Suprapubic skin (tissue), 4 donors: ENCODE measurements at regions not wholly inside any gene's neighbourhood (a gene's known extent, or its start where the extent isn't known, plus 50 kb on each side); places are given as distances from the start of the nearest gene placed in this dataset.
A peak's percentile ranks its signal among the peaks of the same experiment; 100 is the strongest.

Source experiments
- DNase-seq, 2 donors: peaks; one replicate each; pipeline ENCODE4 v3.0.0-alpha.2; 2019; ENCODE audit warnings: low spot score in 2 of 2
- H3K27ac ChIP-seq: fragments of 200-600 bp; sonication (generic); one replicate; pipeline ENCODE4 v1.5.1; 2019
- H3K27me3 ChIP-seq: fragments of 200-600 bp; sonication (generic); one replicate; pipeline ENCODE4 v1.5.1; 2019
- H3K36me3 ChIP-seq: fragments of 200-600 bp; sonication (generic); one replicate; pipeline ENCODE4 v1.5.1; 2019
- H3K4me1 ChIP-seq: fragments of 200-600 bp; sonication (generic); one replicate; pipeline ENCODE4 v1.5.1; 2019
- H3K4me3 ChIP-seq: fragments of 200-600 bp; sonication (generic); one replicate; pipeline ENCODE4 v1.5.1; 2019; ENCODE audit warnings: mild to moderate bottlenecking
- H3K9me3 ChIP-seq: fragments of 200-600 bp; sonication (generic); one replicate; pipeline ENCODE4 v1.5.1; 2019
- CTCF ChIP-seq, 2 donors: fragments of 200-600 bp in 1 of 2; fragments of 450-650 bp in 1 of 2; sonication (generic) in 1 of 2; IDR thresholded peaks; one replicate each; pipeline ENCODE4 v1.5.1; 2016 to 2019; ENCODE audit warnings: antibody characterized with exemption in 2 of 2, mild to moderate bottlenecking in 1 of 2, moderate library complexity in 1 of 2
- EP300 ChIP-seq: sonication (generic); formaldehyde crosslinking; IDR thresholded peaks from one replicate; pipeline ENCODE4 v1.6.1; 2017; ENCODE audit warnings: antibody characterized with exemption
- POLR2A ChIP-seq, 2 donors: fragments of 450-650 bp; IDR thresholded peaks; one replicate each; pipeline ENCODE4 v1.6.1; 2017; ENCODE audit warnings: antibody characterized with exemption in 2 of 2, mild to moderate bottlenecking in 2 of 2, moderate library complexity in 2 of 2
- POLR2AphosphoS5 ChIP-seq, 3 donors: sonication (generic); formaldehyde crosslinking; IDR thresholded peaks; one replicate each; pipeline ENCODE4 v1.6.1; 2017; ENCODE audit warnings: antibody characterized with exemption in 3 of 3
- WGBS: methylation state at CpG from one replicate; pipeline ENCODE4 v1.1.5; 2018; 5-methylcytosine and 5-hydroxymethylcytosine counted together

GRCh38 chr11:109940816-109941215 is 152.4 kb upstream of the ZC3H12C start:
- H3K4me1 ChIP-seq: no peaks in the 10 kb centered on the region
- DNase-seq: no peak
- no peak for TF ChIP-seq POLR2A (IDR thresholded peaks at IDR 0.05)
- no peak for TF ChIP-seq EP300
- no peak for TF ChIP-seq POLR2AphosphoS5 (IDR thresholded peaks at IDR 0.05)
- no peak for TF ChIP-seq CTCF (IDR thresholded peaks at IDR 0.05)
- H3K27me3 ChIP-seq: no peaks in the 10 kb centered on the region
- no peak overlapping the region for H3K4me3 ChIP-seq
- no peaks in the 10 kb centered on the region for H3K36me3 ChIP-seq
- WGBS: 62% methylated on average over 8 of the region's 8 CpGs
- no peak overlapping the region for H3K27ac ChIP-seq
- H3K9me3 ChIP-seq: no peaks in the 10 kb centered on the region

GRCh38 chr11:109945626-109946321 is 147.4 kb upstream of the ZC3H12C start:
- Histone ChIP-seq H3K4me3 (peak overlapping the region; percentile 2), H3K27ac (no peak overlapping the region)
- no peak for TF ChIP-seq CTCF (IDR thresholded peaks at IDR 0.05)
- no peak for TF ChIP-seq EP300
- TF ChIP-seq POLR2A (IDR thresholded peaks at IDR 0.05): no peak
- TF ChIP-seq POLR2AphosphoS5 (IDR thresholded peaks at IDR 0.05): no peak

GRCh38 chr11:109946322-109946846 is 146.8 kb upstream of the ZC3H12C start:
- WGBS: 13% methylated on average over 8 of the region's 8 CpGs
- Histone ChIP-seq H3K4me1 (peaks cover 3% of the 10 kb centered on the region), H3K4me3 (peak overlapping the region; percentile 2), H3K27ac (peak overlapping the region; percentile 45), H3K36me3 (no peaks in the 10 kb centered on the region), H3K9me3 (no peaks in the 10 kb centered on the region), H3K27me3 (no peaks in the 10 kb centered on the region)
- no peak for TF ChIP-seq EP300
- TF ChIP-seq POLR2AphosphoS5 (IDR thresholded peaks at IDR 0.05): peak in 2 of 3 donors; percentile 59 to 84
- no peak for TF ChIP-seq POLR2A (IDR thresholded peaks at IDR 0.05)
- TF ChIP-seq CTCF (IDR thresholded peaks at IDR 0.05): peak; percentile 84 to 88
- DNase-seq: peak; percentile 89 to 92

More at GRCh38 chr11:109945626-109946321, 147.4 kb upstream of the ZC3H12C start:
- DNase-seq: no peak
- H3K4me1 ChIP-seq: peaks cover 3% of the 10 kb centered on the region
- H3K9me3 ChIP-seq: no peaks in the 10 kb centered on the region
- WGBS: 55% methylated on average over 6 of the region's 6 CpGs
- H3K27me3 ChIP-seq: no peaks in the 10 kb centered on the region
- H3K36me3 ChIP-seq: no peaks in the 10 kb centered on the region

GRCh38 chr11:109954534-109954933 is 138.7 kb upstream of the ZC3H12C start:
- no peaks in the 10 kb centered on the region for H3K36me3 ChIP-seq
- H3K4me3 ChIP-seq: no peak overlapping the region
- H3K9me3 ChIP-seq: no peaks in the 10 kb centered on the region
- TF ChIP-seq POLR2AphosphoS5 (IDR thresholded peaks at IDR 0.05): no peak
- H3K27me3 ChIP-seq: no peaks in the 10 kb centered on the region
- no peaks in the 10 kb centered on the region for H3K4me1 ChIP-seq
- DNase-seq: no peak
- H3K27ac ChIP-seq: no peak overlapping the region
- WGBS: 92% methylated on average over 2 of the region's 2 CpGs

- 80% methylated on average over 3 of the region's 3 CpGs for WGBS
- no peak for DNase-seq
- H3K4me3 ChIP-seq: no peak overlapping the region
- no peaks in the 10 kb centered on the region for H3K27me3 ChIP-seq
- H3K36me3 ChIP-seq: no peaks in the 10 kb centered on the region
- H3K9me3 ChIP-seq: no peaks in the 10 kb centered on the region
- peaks cover 4% of the 10 kb centered on the region for H3K4me1 ChIP-seq
- no peak for TF ChIP-seq POLR2A (IDR thresholded peaks at IDR 0.05)
- no peak overlapping the region for H3K27ac ChIP-seq
These were observed 136.9 kb upstream of the ZC3H12C start for GRCh38 chr11:109956124-109956793.

- DNase-seq: no peak
- 93% methylated on average over 6 of the region's 6 CpGs for WGBS
- TF ChIP-seq EP300 (no peak), POLR2AphosphoS5 (IDR thresholded peaks at IDR 0.05) (no peak), CTCF (IDR thresholded peaks at IDR 0.05) (no peak), POLR2A (IDR thresholded peaks at IDR 0.05) (no peak)
These were observed 136.2 kb upstream of the ZC3H12C start for GRCh38 chr11:109957000-109957399.

More at GRCh38 chr11:109957000-109957399, 136.2 kb upstream of the ZC3H12C start:
- H3K9me3 ChIP-seq: no peaks in the 10 kb centered on the region
- H3K36me3 ChIP-seq: no peaks in the 10 kb centered on the region
- H3K27me3 ChIP-seq: no peaks in the 10 kb centered on the region
- peaks cover 4% of the 10 kb centered on the region for H3K4me1 ChIP-seq
- H3K4me3 ChIP-seq: no peak overlapping the region
- no peak overlapping the region for H3K27ac ChIP-seq
